ENCODE measurements at regions not wholly inside any gene's neighbourhood (a gene's known extent, or its start where the extent isn't known, plus 50 kb on each side); places are given as distances from the start of the nearest gene placed in this dataset.

GRCh38 chr6:134438837-134439236 lies 120.9 kb upstream of the SGK1 start:
- TF ChIP-seq, protein P1, sequence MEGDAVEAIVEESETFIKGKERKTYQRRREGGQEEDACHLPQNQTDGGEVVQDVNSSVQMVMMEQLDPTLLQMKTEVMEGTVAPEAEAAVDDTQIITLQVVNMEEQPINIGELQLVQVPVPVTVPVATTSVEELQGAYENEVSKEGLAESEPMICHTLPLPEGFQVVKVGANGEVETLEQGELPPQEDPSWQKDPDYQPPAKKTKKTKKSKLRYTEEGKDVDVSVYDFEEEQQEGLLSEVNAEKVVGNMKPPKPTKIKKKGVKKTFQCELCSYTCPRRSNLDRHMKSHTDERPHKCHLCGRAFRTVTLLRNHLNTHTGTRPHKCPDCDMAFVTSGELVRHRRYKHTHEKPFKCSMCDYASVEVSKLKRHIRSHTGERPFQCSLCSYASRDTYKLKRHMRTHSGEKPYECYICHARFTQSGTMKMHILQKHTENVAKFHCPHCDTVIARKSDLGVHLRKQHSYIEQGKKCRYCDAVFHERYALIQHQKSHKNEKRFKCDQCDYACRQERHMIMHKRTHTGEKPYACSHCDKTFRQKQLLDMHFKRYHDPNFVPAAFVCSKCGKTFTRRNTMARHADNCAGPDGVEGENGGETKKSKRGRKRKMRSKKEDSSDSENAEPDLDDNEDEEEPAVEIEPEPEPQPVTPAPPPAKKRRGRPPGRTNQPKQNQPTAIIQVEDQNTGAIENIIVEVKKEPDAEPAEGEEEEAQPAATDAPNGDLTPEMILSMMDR (conservative IDR thresholded peaks at IDR 0.05 in 1 of 2, IDR thresholded peaks at IDR 0.05 in 1 of 2; ENCODE audit: low read depth in 1 of 2, low read length in 2 of 2) = no peak
- TF ChIP-seq EZH2 (IDR thresholded peaks at IDR 0.05; ENCODE audit: low read length, missing control alignments) = no peak
